Neuronal stem cell (in vitro differentiated cells): ENCODE measurements at regions not wholly inside any gene's neighbourhood (a gene's known extent, or its start where the extent isn't known, plus 50 kb on each side); places are given as distances from the start of the nearest gene placed in this dataset.

Source experiments
- DNase-seq: peaks from one replicate; pipeline ENCODE4 v3.0.0-alpha.2; 2013; ENCODE audit warnings: low spot score
- H2AFZ ChIP-seq: one replicate; pipeline ENCODE4 v1.6.1; 2013; ENCODE audit warnings: mild to moderate bottlenecking, low read length, inconsistent platforms
- H2AK5ac ChIP-seq: 2 replicates; pipeline ENCODE4 v1.6.1; 2013; ENCODE audit warnings: low read depth, mild to moderate bottlenecking, inconsistent platforms, low read length, moderate library complexity, mixed read lengths
- H2BK120ac ChIP-seq: 2 replicates; pipeline ENCODE4 v1.6.1; 2013; ENCODE audit warnings: low read depth, mild to moderate bottlenecking, inconsistent platforms, low read length, moderate library complexity, mixed read lengths
- H2BK12ac ChIP-seq: one replicate; pipeline ENCODE4 v1.6.1; 2013; ENCODE audit warnings: low read length, inconsistent platforms
- H2BK15ac ChIP-seq: 2 replicates; pipeline ENCODE4 v1.6.1; 2013; ENCODE audit warnings: mild to moderate bottlenecking, low read length, inconsistent platforms, mixed read lengths
- H2BK5ac ChIP-seq: one replicate; pipeline ENCODE4 v1.6.1; 2013; ENCODE audit warnings: inconsistent platforms, mild to moderate bottlenecking, low read length, moderate library complexity
- H3K14ac ChIP-seq: one replicate; pipeline ENCODE4 v1.6.1; 2013; ENCODE audit warnings: low read length, inconsistent platforms
- H3K18ac ChIP-seq: 2 replicates; pipeline ENCODE4 v1.6.1; 2013; ENCODE audit warnings: low read length, inconsistent platforms
- H3K23ac ChIP-seq: 2 replicates; pipeline ENCODE4 v1.6.1; 2013; ENCODE audit warnings: low read depth, mild to moderate bottlenecking, mixed read lengths, low read length, inconsistent platforms; ENCODE audit not compliant: poor library complexity
- H3K27ac ChIP-seq: replicated peaks from 3 replicates; pipeline ENCODE4 v1.5.1; 2013; ENCODE audit warnings: low read length, inconsistent platforms
- H3K27me3 ChIP-seq, 3 experiments: 2 replicates each; pipeline ENCODE4 v1.6.1; 2013; ENCODE audit warnings: low read length in 3 of 3, mild to moderate bottlenecking in 2 of 3, inconsistent platforms in 1 of 3, low read depth in 1 of 3, mixed read lengths in 1 of 3, moderate library complexity in 1 of 3; ENCODE audit not compliant: control insufficient read depth in 3 of 3, insufficient read depth in 3 of 3
- H3K36me3 ChIP-seq, 2 donors: replicated peaks in 1 of 2; 2 replicates each; pipeline ENCODE4 v1.6.1; 2013; ENCODE audit warnings: low read length in 2 of 2; ENCODE audit not compliant: control insufficient read depth in 2 of 2, insufficient read depth in 2 of 2
- H3K4ac ChIP-seq: 2 replicates; pipeline ENCODE4 v1.6.1; 2013; ENCODE audit warnings: inconsistent platforms, mild to moderate bottlenecking, low read length, moderate library complexity
- H3K4me1 ChIP-seq, 2 donors: 1 replicate in 1 of 2; 2 replicates in 1 of 2; pipeline ENCODE4 v1.6.1; 2013; ENCODE audit warnings: low read length in 2 of 2, low read depth in 1 of 2; ENCODE audit not compliant: control insufficient read depth in 2 of 2, insufficient read depth in 1 of 2
- H3K4me2 ChIP-seq: one replicate; pipeline ENCODE4 v1.6.1; 2013; ENCODE audit warnings: mild to moderate bottlenecking, low read length, inconsistent platforms; ENCODE audit not compliant: insufficient read depth, poor library complexity, severe bottlenecking
- H3K4me3 ChIP-seq, 2 donors: 2 replicates each; pipeline ENCODE4 v1.5.1; 2013; ENCODE audit warnings: low read length in 2 of 2, mild to moderate bottlenecking in 2 of 2, inconsistent platforms in 1 of 2, moderate library complexity in 1 of 2
- H3K79me1 ChIP-seq: one replicate; pipeline ENCODE4 v1.6.1; 2013; ENCODE audit warnings: low read depth, mild to moderate bottlenecking, inconsistent platforms, low read length, moderate library complexity
- H3K9ac ChIP-seq: one replicate; pipeline ENCODE4 v1.6.1; 2013; ENCODE audit warnings: mild to moderate bottlenecking, low read depth, low read length, inconsistent platforms; ENCODE audit not compliant: poor library complexity
- H3K9me3 ChIP-seq, 2 donors: replicated peaks in 1 of 2; 2 replicates each; pipeline versions ENCODE3 to v1.6.1; 2013; ENCODE audit warnings: low read length in 2 of 2, mild to moderate bottlenecking in 2 of 2, inconsistent platforms in 1 of 2, low read depth in 1 of 2, mixed read lengths in 1 of 2, moderate library complexity in 1 of 2; ENCODE audit not compliant: control insufficient read depth in 2 of 2, insufficient read depth in 1 of 2
- H4K8ac ChIP-seq: one replicate; pipeline ENCODE4 v1.6.1; 2013; ENCODE audit warnings: low read depth, mild to moderate bottlenecking, inconsistent platforms, low read length, moderate library complexity
- H4K91ac ChIP-seq: one replicate; pipeline ENCODE4 v1.6.1; 2013; ENCODE audit warnings: low read length, low read depth, mild to moderate bottlenecking, inconsistent platforms; ENCODE audit not compliant: poor library complexity
- WGBS, 2 donors: extraction: QIAGEN DNeasy Blood & Tissue Kit; methylation state at CpG; one replicate each; pipeline ENCODE4 v1.1.7; 2013; ENCODE audit warnings: missing lambda C conversion rate in 2 of 2, mixed read lengths in 1 of 2; ENCODE audit not compliant: insufficient read length in 2 of 2, insufficient replicate concordance in 1 of 2; ENCODE audit errors: extremely low coverage in 2 of 2; 5-methylcytosine and 5-hydroxymethylcytosine counted together

- peaks cover 0 to 12% (median 0%) of the 10 kb centered on the region in 3 experiments for H3K27me3 ChIP-seq
- no peak overlapping the region for H4K91ac ChIP-seq
- H3K4me3 ChIP-seq: no peak overlapping the region
- DNase-seq: no peak
- peaks cover 2 to 5% of the 10 kb centered on the region in 2 donors for H3K9me3 ChIP-seq
- H3K23ac ChIP-seq: no peak overlapping the region
- no peak overlapping the region for H2BK12ac ChIP-seq
- H3K4me2 ChIP-seq: no peak overlapping the region
- H2BK5ac ChIP-seq: no peak overlapping the region
- no peak overlapping the region for H2BK15ac ChIP-seq
- H2AFZ ChIP-seq: no peak overlapping the region
- H3K27ac ChIP-seq: no peak overlapping the region
- H3K14ac ChIP-seq: no peak overlapping the region
- H3K18ac ChIP-seq: peak overlapping the region; percentile 32
- no peaks in the 10 kb centered on the region for H3K79me1 ChIP-seq
- H3K4ac ChIP-seq: no peak overlapping the region
- H3K9ac ChIP-seq: peak overlapping the region; percentile 53
- no CpG with 5 or more reads among the region's 19 CpGs for WGBS, 2 donors
- no peaks in the 10 kb centered on the region for H3K36me3 ChIP-seq
- H2BK120ac ChIP-seq: no peak overlapping the region
- peak overlapping the region; percentile 51 for H2AK5ac ChIP-seq
- H3K4me1 ChIP-seq: peaks cover 4 to 21% of the 10 kb centered on the region in 2 donors
- no peak overlapping the region for H4K8ac ChIP-seq
These were observed 171.6 kb downstream of the DDX1 start for GRCh38 chr2:15763106-15763821.

GRCh38 chr2:15763822-15764682 lies 172.4 kb downstream of the DDX1 start:
- Histone ChIP-seq H3K18ac (peak overlapping the region; percentile 32), H3K27ac (no peak overlapping the region), H3K9ac (no peak overlapping the region), H3K4me1 (peaks cover 12 to 24% of the 10 kb centered on the region in 2 donors), H2BK12ac (no peak overlapping the region), H3K27me3 (peaks cover 0 to 18% (median 0%) of the 10 kb centered on the region in 3 experiments), H2AK5ac (peak overlapping the region; percentile 51), H2BK5ac (no peak overlapping the region), H4K91ac (no peak overlapping the region), H3K9me3 (peaks cover 2 to 5% of the 10 kb centered on the region in 2 donors), H3K36me3 (no peaks in the 10 kb centered on the region), H3K4me3 (no peak overlapping the region), H3K79me1 (no peaks in the 10 kb centered on the region), H3K14ac (no peak overlapping the region), H3K23ac (no peak overlapping the region), H3K4me2 (no peak overlapping the region), H4K8ac (no peak overlapping the region), H2BK15ac (no peak overlapping the region), H3K4ac (no peak overlapping the region), H2BK120ac (no peak overlapping the region), H2AFZ (no peak overlapping the region)
- WGBS, 2 donors: no CpG with 5 or more reads among the region's 14 CpGs
- DNase-seq: no peak

- Histone ChIP-seq H3K18ac (no peak overlapping the region), H3K4me3 (no peak overlapping the region), H3K9me3 (peaks cover 2 to 5% of the 10 kb centered on the region in 2 donors), H3K4me1 (peaks cover 13 to 26% of the 10 kb centered on the region in 2 donors), H3K14ac (no peak overlapping the region), H4K8ac (no peak overlapping the region), H2BK5ac (no peak overlapping the region), H3K9ac (no peak overlapping the region), H3K4me2 (no peak overlapping the region), H2BK120ac (no peak overlapping the region), H3K36me3 (no peaks in the 10 kb centered on the region), H2BK15ac (no peak overlapping the region), H3K23ac (no peak overlapping the region), H3K27ac (no peak overlapping the region), H3K79me1 (no peaks in the 10 kb centered on the region), H4K91ac (no peak overlapping the region), H2BK12ac (no peak overlapping the region), H3K27me3 (peaks cover 0 to 24% (median 0%) of the 10 kb centered on the region in 3 experiments), H3K4ac (no peak overlapping the region), H2AFZ (no peak overlapping the region), H2AK5ac (peak overlapping the region; percentile 4)
- no CpG with 5 or more reads among the region's 4 CpGs for WGBS, 2 donors
- DNase-seq: no peak
These were observed 173.0 kb downstream of the DDX1 start for GRCh38 chr2:15764683-15765011.

- H4K8ac ChIP-seq: no peak overlapping the region
- no peak overlapping the region for H4K91ac ChIP-seq
- no peak overlapping the region for H3K18ac ChIP-seq
- H3K27ac ChIP-seq: no peak overlapping the region
- H3K4ac ChIP-seq: no peak overlapping the region
- peaks cover 0 to 26% (median 0%) of the 10 kb centered on the region in 3 experiments for H3K27me3 ChIP-seq
- H3K23ac ChIP-seq: no peak overlapping the region
- DNase-seq: no peak
- H3K79me1 ChIP-seq: no peaks in the 10 kb centered on the region
- no peak overlapping the region for H3K9ac ChIP-seq
- WGBS, 2 donors: no CpG with 5 or more reads among the region's 5 CpGs
- H3K14ac ChIP-seq: no peak overlapping the region
- no peak overlapping the region for H2AFZ ChIP-seq
- no peak overlapping the region for H2BK15ac ChIP-seq
- no peak overlapping the region for H3K4me2 ChIP-seq
- H3K4me3 ChIP-seq: no peak overlapping the region
- H3K4me1 ChIP-seq: peaks cover 13 to 30% of the 10 kb centered on the region in 2 donors
- H3K36me3 ChIP-seq: no peaks in the 10 kb centered on the region
- peaks cover 2 to 5% of the 10 kb centered on the region in 2 donors for H3K9me3 ChIP-seq
- H2BK12ac ChIP-seq: no peak overlapping the region
- no peak overlapping the region for H2BK5ac ChIP-seq
- no peak overlapping the region for H2BK120ac ChIP-seq
- no peak overlapping the region for H2AK5ac ChIP-seq
These were observed 173.5 kb downstream of the DDX1 start for GRCh38 chr2:15765211-15765610.
